Immature natural killer cell (primary cell): ENCODE measurements at regions not wholly inside any gene's neighbourhood (a gene's known extent, or its start where the extent isn't known, plus 50 kb on each side); places are given as distances from the start of the nearest gene placed in this dataset.
A peak's percentile ranks its signal among the peaks of the same experiment; 100 is the strongest.
"Not testable (repeated sequence)": the region's sequence is repeated elsewhere in the genome, so short reads cannot be mapped to it uniquely, and the experiment has no call there.

ENCODE experiments used
- DNase-seq, 3 donors: peaks; one replicate each; pipeline ENCODE4 v3.0.0; 2022; ENCODE audit warnings: mixed read lengths in 1 of 3
- H3K27ac Mint-ChIP-seq, 6 donors: one replicate each; pipeline ENCODE4 v1.8.0; 2020; ENCODE audit warnings: mixed read lengths in 6 of 6, mild to moderate bottlenecking in 5 of 6, inconsistent platforms in 4 of 6, moderate library complexity in 3 of 6
- H3K27me3 Mint-ChIP-seq, 3 donors: one replicate each; pipeline ENCODE4 v1.8.0; 2020 to 2021; ENCODE audit warnings: low read depth in 3 of 3, mild to moderate bottlenecking in 3 of 3, mixed read lengths in 3 of 3, moderate library complexity in 3 of 3, inconsistent platforms in 1 of 3
- H3K36me3 Mint-ChIP-seq, 3 donors: one replicate each; pipeline ENCODE4 v1.8.0; 2020; ENCODE audit warnings: mixed read lengths in 3 of 3, inconsistent platforms in 2 of 3, mild to moderate bottlenecking in 2 of 3
- H3K4me1 Mint-ChIP-seq, 2 donors: one replicate each; pipeline ENCODE4 v1.8.0; 2020; ENCODE audit warnings: inconsistent platforms in 2 of 2, mild to moderate bottlenecking in 2 of 2, mixed read lengths in 2 of 2, moderate library complexity in 1 of 2
- H3K4me3 Mint-ChIP-seq, 5 donors: one replicate each; pipeline ENCODE4 v1.8.0; 2020; ENCODE audit warnings: mild to moderate bottlenecking in 5 of 5, mixed read lengths in 5 of 5, inconsistent platforms in 3 of 5, moderate library complexity in 3 of 5
- H3K9me3 Mint-ChIP-seq, 6 donors: one replicate each; pipeline ENCODE4 v1.8.0; 2020; ENCODE audit warnings: mild to moderate bottlenecking in 6 of 6, mixed read lengths in 6 of 6, inconsistent platforms in 4 of 6, moderate library complexity in 3 of 6

DNA sequence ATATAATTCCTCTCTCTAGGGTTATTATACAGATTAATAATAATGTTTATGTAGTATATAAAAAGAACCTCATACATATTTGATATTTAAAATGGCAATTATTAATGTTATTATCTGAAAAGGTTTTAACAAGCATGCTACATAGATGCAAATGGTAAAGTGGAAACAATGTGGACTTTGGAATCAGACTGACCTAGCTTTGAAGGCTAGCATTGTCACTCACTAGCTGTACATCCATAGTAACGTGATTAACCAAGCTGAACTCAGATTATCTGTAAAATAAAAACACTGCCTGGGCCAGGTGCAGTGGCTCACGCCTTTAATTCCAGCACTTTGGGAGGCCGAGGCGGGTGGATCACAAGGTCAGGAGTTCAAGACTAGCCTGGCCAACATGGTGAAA, 233.7 kb upstream of the SPRY1 start:
- Mint-ChIP-seq H3K9me3 (no peaks in the 10 kb centered on the region), H3K27me3 (no peaks in the 10 kb centered on the region), H3K4me3 (no peak overlapping the region), H3K36me3 (no peaks in the 10 kb centered on the region), H3K27ac (no peak overlapping the region), H3K4me1 (no peaks in the 10 kb centered on the region)
- DNase-seq: no peak

DNA sequence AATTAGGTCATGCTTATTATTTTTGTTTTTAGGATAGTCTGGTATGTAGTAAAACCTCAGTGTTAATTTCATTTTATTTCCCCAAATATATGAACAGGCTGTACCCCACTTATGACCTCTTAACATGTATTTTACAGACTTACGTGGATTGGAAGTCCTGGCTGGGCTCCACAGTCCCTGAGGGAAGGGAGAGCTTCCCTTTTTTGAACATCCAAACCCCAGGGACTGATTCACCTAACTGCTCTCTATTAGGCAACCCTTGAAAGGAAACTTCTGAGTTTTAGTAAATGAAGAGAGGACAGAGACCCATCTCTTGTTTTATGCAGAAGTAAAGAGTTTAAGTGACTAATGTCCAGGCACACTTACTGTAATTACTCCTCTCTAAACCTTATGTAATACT, 233.1 kb upstream of the SPRY1 start:
- no peaks in the 10 kb centered on the region for H3K4me1 Mint-ChIP-seq
- no peak for DNase-seq
- H3K27ac Mint-ChIP-seq: no peak overlapping the region
- H3K4me3 Mint-ChIP-seq: no peak overlapping the region
- H3K27me3 Mint-ChIP-seq: no peaks in the 10 kb centered on the region
- H3K36me3 Mint-ChIP-seq: no peaks in the 10 kb centered on the region
- no peaks in the 10 kb centered on the region for H3K9me3 Mint-ChIP-seq

DNA sequence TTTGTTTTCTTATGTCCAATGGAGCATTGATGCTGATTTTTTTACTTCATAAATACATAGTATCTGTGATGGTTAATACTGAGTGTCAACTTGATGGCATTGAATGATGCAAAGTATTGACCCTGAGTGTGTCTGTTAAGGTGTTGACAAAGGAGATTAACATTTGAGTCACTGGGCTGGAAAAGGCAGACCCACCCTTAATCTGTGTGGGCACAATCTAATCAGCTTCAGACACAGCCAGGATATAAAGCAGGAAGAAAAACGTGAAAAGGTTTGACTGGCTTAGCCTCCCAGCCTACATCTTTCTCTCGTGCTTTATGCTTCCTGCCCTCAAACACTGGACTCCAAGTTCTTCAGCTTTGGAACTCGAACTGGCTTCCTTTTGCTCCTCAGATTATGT, 230.6 kb upstream of the SPRY1 start:
- no peak overlapping the region for H3K4me3 Mint-ChIP-seq
- no peak for DNase-seq
- H3K27me3 Mint-ChIP-seq: no peaks in the 10 kb centered on the region
- H3K4me1 Mint-ChIP-seq: no peaks in the 10 kb centered on the region
- H3K9me3 Mint-ChIP-seq: no peaks in the 10 kb centered on the region
- H3K27ac Mint-ChIP-seq: no peak overlapping the region
- H3K36me3 Mint-ChIP-seq: no peaks in the 10 kb centered on the region

DNA sequence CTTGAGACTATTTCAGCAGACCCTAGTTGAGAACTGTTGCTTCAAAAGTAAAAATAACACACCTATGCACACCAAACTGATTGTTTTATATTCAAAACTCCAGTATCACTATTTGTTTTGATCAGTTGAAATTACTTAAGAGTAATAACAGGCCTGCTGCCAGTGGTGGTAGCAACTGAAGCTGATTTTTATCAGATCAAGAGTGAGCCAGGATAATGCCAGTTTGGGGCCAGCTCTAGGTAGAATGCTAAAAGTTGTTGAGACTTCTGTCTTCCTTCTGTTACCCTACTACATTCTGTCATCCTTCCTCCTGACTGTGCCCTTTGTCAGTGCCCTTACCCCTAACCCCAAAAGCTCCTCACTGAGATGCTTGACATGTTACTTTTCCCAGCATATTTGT, 228.7 kb upstream of the SPRY1 start:
- Mint-ChIP-seq H3K27me3 (no peaks in the 10 kb centered on the region), H3K36me3 (peaks cover 0 to 6% (median 0%) of the 10 kb centered on the region in 3 donors), H3K4me3 (no peak overlapping the region), H3K4me1 (no peaks in the 10 kb centered on the region), H3K27ac (peak overlapping the region in 1 of 6 donors; percentile 50), H3K9me3 (no peaks in the 10 kb centered on the region)
- no peak for DNase-seq

GRCh38 chr4:123168812-123169211, 227.8 kb upstream of the SPRY1 start:
- no peaks in the 10 kb centered on the region for H3K9me3 Mint-ChIP-seq
- H3K27me3 Mint-ChIP-seq: no peaks in the 10 kb centered on the region
- H3K4me1 Mint-ChIP-seq: no peaks in the 10 kb centered on the region
- H3K4me3 Mint-ChIP-seq: no peak overlapping the region
- H3K27ac Mint-ChIP-seq: no peak overlapping the region
- peaks cover 0 to 7% (median 0%) of the 10 kb centered on the region in 3 donors for H3K36me3 Mint-ChIP-seq
- no peak for DNase-seq

- Mint-ChIP-seq H3K27me3 (no peaks in the 10 kb centered on the region), H3K9me3 (no peaks in the 10 kb centered on the region), H3K27ac (no peak overlapping the region), H3K4me3 (no peak overlapping the region), H3K4me1 (no peaks in the 10 kb centered on the region), H3K36me3 (peaks cover 0 to 11% (median 5%) of the 10 kb centered on the region in 3 donors)
- no peak for DNase-seq
These were observed 225.8 kb upstream of the SPRY1 start for GRCh38 chr4:123170843-123171242.

DNA sequence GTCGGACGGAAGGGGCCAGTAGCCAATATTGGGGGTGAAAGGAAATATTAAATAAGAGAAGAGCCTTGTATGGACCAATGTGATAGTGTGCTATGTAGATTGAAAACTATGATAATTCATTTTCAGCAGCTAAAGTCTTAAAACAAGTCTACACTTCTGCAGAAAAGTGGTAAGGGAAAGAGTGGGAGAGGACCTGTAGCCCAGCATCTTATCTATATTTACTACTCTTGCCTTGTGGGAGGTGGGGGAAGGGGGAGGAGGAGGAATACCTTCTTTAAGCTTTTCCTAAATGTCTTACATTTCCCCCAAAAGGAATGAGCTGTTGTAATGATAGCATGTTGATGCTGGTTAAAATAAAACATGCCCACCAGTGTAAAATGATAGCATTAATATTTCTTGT, 220.0 kb upstream of the SPRY1 start:
- no peak overlapping the region for H3K27ac Mint-ChIP-seq

GRCh38 chr4:123182289-123182688, 214.3 kb upstream of the SPRY1 start:
- H3K9me3 Mint-ChIP-seq: no peaks in the 10 kb centered on the region
- H3K4me1 Mint-ChIP-seq: no peaks in the 10 kb centered on the region
- H3K36me3 Mint-ChIP-seq: peaks cover 0 to 4% (median 0%) of the 10 kb centered on the region in 3 donors
- no peak overlapping the region for H3K4me3 Mint-ChIP-seq
- H3K27me3 Mint-ChIP-seq: no peaks in the 10 kb centered on the region
- no peak for DNase-seq
- no peak overlapping the region for H3K27ac Mint-ChIP-seq

More for the DNA sequence above, 220.0 kb upstream of the SPRY1 start:
- H3K4me1 Mint-ChIP-seq: no peaks in the 10 kb centered on the region
- H3K4me3 Mint-ChIP-seq: no peak overlapping the region
- no peaks in the 10 kb centered on the region for H3K9me3 Mint-ChIP-seq
- peaks cover 0 to 11% (median 9%) of the 10 kb centered on the region in 3 donors for H3K36me3 Mint-ChIP-seq
- H3K27me3 Mint-ChIP-seq: no peaks in the 10 kb centered on the region
- no peak for DNase-seq

GRCh38 chr4:123183308-123183707, 213.3 kb upstream of the SPRY1 start:
- Mint-ChIP-seq H3K27ac (no peak overlapping the region), H3K36me3 (no peaks in the 10 kb centered on the region), H3K27me3 (no peaks in the 10 kb centered on the region)

GRCh38 chr4:123183754-123184153, 212.8 kb upstream of the SPRY1 start:
- DNase-seq, H3K9me3 Mint-ChIP-seq, H3K4me3 Mint-ChIP-seq, H3K27ac Mint-ChIP-seq, H3K27me3 Mint-ChIP-seq, H3K36me3 Mint-ChIP-seq, H3K4me1 Mint-ChIP-seq: not testable (repeated sequence)

More at GRCh38 chr4:123183308-123183707, 213.3 kb upstream of the SPRY1 start:
- H3K4me3 Mint-ChIP-seq: no peak overlapping the region
- H3K4me1 Mint-ChIP-seq: no peaks in the 10 kb centered on the region
- H3K9me3 Mint-ChIP-seq: no peaks in the 10 kb centered on the region
- DNase-seq: no peak

DNA sequence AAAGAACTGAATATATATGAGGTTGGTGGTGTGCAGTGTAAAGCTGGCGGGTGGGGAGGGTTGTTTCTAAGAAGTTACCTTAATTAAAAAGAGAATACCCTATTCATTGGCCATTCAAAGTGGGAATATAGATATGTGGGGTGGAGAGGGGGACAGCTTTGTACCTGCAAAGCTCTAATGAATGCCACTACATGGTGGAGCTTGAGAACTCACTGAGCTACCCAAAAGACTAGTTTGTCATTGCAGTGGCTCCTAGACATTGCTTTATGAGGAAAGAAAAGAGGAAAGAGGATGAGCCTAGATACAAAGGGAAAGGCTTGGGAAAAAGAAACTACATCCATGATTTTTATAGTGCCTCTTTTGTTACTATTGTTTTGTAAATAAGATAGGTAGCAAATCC, 209.9 kb upstream of the SPRY1 start:
- Mint-ChIP-seq H3K4me1 (peaks cover 0 to 6% of the 10 kb centered on the region in 2 donors), H3K9me3 (no peaks in the 10 kb centered on the region), H3K27ac (no peak overlapping the region), H3K27me3 (no peaks in the 10 kb centered on the region), H3K4me3 (no peak overlapping the region), H3K36me3 (no peaks in the 10 kb centered on the region)
- DNase-seq: no peak

DNA sequence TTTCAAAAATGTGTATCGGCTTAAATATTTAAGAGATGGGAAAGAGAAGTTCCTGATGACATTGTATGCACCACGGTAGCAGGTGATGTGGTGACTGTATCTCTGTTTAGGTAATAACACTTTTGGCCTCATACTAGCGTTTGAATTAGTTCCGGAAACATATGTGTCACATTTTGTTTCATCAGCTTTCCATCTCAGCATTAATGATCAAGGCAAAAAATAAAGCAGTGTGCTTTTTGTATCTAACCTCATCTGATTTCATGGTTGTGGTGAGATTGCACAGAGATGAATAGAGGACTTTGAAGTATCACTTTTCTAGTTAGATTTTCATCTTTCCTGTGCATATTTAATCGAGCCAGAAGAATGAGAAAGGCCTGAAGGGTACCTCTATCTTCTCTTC, 206.4 kb upstream of the SPRY1 start:
- Mint-ChIP-seq H3K27ac (no peak overlapping the region), H3K4me3 (no peak overlapping the region)

GRCh38 chr4:123191728-123192127, 204.9 kb upstream of the SPRY1 start:
- Mint-ChIP-seq H3K27ac (no peak overlapping the region), H3K9me3 (no peaks in the 10 kb centered on the region), H3K4me3 (no peak overlapping the region), H3K27me3 (peaks cover 0 to 4% (median 0%) of the 10 kb centered on the region in 3 donors), H3K36me3 (peaks cover 0 to 4% (median 4%) of the 10 kb centered on the region in 3 donors), H3K4me1 (peaks cover 0 to 6% of the 10 kb centered on the region in 2 donors)
- DNase-seq: no peak

More for the DNA sequence above, 206.4 kb upstream of the SPRY1 start:
- H3K4me1 Mint-ChIP-seq: peaks cover 0 to 6% of the 10 kb centered on the region in 2 donors
- H3K36me3 Mint-ChIP-seq: no peaks in the 10 kb centered on the region
- DNase-seq: no peak
- H3K9me3 Mint-ChIP-seq: no peaks in the 10 kb centered on the region
- peaks cover 0 to 2% (median 0%) of the 10 kb centered on the region in 3 donors for H3K27me3 Mint-ChIP-seq

- no peaks in the 10 kb centered on the region for H3K9me3 Mint-ChIP-seq
- H3K4me1 Mint-ChIP-seq: peaks cover 0 to 6% of the 10 kb centered on the region in 2 donors
- H3K27me3 Mint-ChIP-seq: peaks cover 0 to 4% (median 0%) of the 10 kb centered on the region in 3 donors
- peaks cover 0 to 4% (median 4%) of the 10 kb centered on the region in 3 donors for H3K36me3 Mint-ChIP-seq
- H3K4me3 Mint-ChIP-seq: no peak overlapping the region
- no peak overlapping the region for H3K27ac Mint-ChIP-seq
- no peak for DNase-seq
These were observed 202.7 kb upstream of the SPRY1 start for GRCh38 chr4:123193802-123194367.

- no peak overlapping the region for H3K4me3 Mint-ChIP-seq
- no peaks in the 10 kb centered on the region for H3K4me1 Mint-ChIP-seq
- H3K27me3 Mint-ChIP-seq: peaks cover 0 to 4% (median 0%) of the 10 kb centered on the region in 3 donors
- no peak overlapping the region for H3K27ac Mint-ChIP-seq
- DNase-seq: no peak
- H3K36me3 Mint-ChIP-seq: peaks cover 0 to 4% (median 4%) of the 10 kb centered on the region in 3 donors
- no peaks in the 10 kb centered on the region for H3K9me3 Mint-ChIP-seq
These were observed 197.9 kb upstream of the SPRY1 start for GRCh38 chr4:123198706-123199105.
